ENCODE measurements at regions not wholly inside any gene's neighbourhood (a gene's known extent, or its start where the extent isn't known, plus 50 kb on each side); places are given as distances from the start of the nearest gene placed in this dataset.

- TF ChIP-seq CTCF (IDR thresholded peaks at IDR 0.05) (no peak), POLR2AphosphoS5 (IDR thresholded peaks at IDR 0.05) (no peak), POLR2A (IDR thresholded peaks at IDR 0.05) (no peak)
These were observed 312.1 kb upstream of the ZEB2 start for GRCh38 chr2:144832048-144832447.
